ENCODE measurements at regions not wholly inside any gene's neighbourhood (a gene's known extent, or its start where the extent isn't known, plus 50 kb on each side); places are given as distances from the start of the nearest gene placed in this dataset.

DNA sequence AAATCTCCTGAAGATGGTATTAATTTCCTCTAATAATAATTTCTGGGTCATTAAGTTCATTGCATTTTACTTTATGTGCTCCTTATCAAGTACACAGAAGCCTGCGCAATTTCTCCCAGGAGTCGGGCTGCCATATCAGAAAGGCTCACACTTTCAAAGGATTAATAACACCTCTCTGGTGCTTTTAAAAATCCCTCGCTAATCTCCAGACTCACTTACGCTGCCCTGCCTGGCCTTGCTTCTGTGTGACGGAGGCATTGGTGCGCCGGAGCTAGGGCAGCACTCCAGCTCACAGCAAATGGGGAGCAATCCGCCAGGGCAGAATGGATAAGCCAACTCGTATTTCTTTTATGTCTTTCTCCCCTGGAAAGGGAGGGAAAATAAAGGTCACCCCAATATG is 300.8 kb downstream of the EFNB2 start:
- DNase-seq (ENCODE audit: low spot score) = no peak

DNA sequence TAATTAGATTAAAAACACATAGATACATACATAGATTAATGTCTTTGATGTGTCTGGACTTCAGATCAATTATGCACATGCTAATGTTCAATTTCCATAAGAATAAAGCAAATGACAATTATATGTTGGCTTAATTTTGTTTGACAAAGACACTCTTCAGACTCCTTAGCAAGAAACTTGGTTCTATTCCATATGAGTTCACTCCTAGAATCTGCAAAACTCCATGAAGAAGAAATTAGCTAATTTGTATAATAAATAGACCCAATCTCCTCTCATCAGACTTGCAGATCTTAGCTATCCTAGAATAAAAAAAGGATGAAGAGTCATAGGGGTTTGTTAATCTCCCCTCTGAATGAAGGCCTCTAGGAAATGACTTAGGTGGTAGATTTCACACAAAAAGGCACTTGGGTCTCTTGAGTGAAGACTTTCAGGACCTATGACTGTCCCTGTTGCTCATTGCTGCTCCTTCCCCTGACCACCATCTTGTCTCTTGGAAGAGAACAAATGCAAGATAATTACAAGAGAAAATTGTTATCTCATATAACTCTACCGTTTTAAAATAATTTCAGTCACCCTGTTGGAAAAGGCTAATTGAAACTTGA is 302.2 kb downstream of the EFNB2 start:
- DNase-seq (ENCODE audit: low spot score) = no peak

DNA sequence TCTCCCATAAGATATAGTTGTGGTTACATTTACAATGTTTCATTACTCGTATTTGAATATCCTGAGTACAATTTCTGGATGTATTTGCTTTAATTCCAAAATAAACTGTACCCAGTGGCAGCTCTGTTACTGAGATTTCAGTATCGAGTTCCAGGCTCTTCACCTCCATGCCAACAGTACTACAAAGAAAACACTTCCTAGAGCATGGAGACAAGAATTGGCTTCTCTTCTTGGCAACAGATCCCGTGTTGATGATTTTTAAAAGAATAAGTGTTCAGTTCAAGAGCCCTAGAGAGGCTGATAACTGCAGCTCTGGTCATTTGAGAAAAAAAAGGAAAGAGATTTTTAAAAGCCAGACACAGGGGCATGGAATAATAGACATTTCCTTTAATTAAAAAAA is 302.8 kb downstream of the EFNB2 start:
- no peak for DNase-seq (ENCODE audit: low spot score)

DNA sequence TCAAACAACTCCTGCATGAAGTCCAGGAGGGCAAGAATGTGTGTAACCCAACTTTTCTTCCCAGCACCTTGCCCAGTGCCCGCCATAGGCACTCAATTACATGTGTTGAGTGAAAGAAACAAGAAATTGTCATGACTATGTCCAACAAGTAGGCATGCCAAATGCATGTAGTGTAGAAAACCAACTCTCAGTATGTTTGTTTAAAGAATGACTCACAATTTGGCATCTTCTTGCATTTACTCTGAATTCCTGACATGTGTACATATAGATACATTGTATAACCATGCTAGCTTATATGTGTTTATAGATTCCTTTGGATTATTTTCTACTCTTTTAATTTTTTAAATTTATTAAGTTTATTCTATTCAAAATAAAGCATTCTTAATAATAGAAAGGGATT is 305.0 kb downstream of the EFNB2 start:
- peak; percentile 23 for DNase-seq (ENCODE audit: low spot score)

DNA sequence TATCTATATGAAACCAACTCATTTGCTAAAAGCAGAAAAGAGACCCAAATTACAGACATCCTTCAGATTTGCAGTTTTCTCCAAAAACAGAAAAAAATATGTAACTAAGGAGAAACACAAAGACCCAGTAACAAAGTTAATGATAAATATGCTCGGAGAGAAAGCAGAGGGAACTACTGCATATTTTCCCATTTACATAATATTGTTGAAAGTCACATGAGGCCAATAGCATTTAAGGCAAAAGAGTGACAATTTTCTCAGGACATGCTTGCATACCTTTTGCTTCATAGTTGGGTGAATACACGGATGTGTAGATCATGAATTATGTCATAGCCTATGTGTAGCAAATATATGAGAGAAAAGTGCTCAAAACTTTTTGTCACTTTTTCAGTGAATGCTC is 310.3 kb downstream of the EFNB2 start:
- DNase-seq (ENCODE audit: low spot score) = no peak

DNA sequence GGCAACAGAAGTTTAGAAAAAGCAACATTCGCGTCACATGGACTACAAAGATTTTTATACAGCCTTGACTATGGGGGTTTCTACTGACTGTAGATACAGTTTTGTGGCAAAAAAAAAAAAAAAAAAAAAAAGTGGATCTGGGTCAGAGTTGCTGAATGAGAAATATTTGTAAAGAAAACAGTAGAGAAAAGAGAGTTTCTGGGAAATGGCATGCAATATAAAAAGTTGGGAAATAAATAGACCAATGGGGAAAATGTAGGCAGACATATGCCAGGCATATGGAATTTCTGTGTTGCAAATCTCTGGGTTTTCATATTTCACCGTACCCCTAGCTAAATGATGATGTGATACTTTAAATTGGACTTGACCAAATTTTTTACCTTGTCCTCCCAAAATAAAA is 315.3 kb downstream of the EFNB2 start:
- no peak for DNase-seq (ENCODE audit: low spot score)

DNA sequence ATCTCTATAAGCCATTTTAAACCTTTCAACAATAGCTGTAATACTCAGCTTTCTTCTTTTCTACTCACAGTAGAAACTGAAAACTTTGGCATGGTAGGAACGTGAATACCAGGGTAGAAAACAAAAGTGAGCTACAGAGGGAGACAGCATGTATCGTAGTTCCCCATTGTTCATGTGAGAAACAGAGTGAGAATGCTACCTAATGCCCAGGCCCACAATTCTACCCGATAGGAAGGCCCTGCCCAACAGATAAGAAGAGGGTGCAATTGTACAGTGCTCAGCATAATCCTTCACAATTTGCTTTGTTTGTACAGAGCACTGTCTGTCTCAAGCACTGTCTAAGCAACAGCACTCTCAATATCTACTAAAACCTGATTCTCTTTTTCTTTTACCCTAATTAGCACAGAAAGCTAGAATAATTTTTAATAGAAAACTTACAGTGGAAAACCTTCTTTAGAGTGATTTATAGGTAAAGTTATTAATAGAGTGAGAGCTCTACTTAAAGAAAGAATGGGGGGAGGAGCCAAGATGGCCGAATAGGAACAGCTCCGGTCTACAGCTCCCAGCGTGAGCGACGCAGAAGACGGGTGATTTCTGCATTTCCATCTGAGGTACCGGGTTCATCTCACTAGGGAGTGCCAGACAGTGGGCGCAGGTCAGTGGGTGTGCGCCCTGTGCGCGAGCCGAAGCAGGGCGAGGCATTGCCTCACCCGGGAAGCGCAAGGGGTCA is 322.3 kb downstream of the EFNB2 start:
- no peak for DNase-seq (ENCODE audit: low spot score)

DNA sequence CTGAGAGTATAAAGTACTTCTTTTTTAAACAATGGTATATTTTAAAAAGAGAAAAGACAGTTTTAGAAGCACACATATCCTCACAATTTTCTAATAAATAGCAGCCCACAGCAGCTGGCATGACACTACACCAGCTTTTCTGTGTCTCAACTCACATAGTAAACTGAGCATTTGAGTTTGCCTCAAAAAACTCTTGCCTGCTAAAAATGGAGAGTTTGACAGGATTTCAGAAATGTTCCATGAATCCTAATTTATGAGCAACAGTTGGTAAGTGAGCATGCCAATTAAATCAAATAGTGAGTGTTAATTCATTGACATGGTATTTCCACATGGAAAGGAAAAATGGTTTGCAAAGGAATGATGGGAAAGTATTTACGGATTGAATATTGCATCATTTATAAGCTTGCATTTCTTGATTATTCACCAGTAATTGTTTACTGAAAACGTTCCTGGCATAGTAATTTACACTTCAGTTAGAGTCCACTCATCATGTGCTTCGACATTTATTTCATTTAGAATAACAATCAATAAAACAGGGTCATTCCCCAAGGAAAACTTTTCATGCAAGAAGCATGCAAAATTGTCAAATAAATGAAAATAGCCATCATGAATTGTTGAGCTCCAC is 323.0 kb downstream of the EFNB2 start:
- DNase-seq (ENCODE audit: low spot score) = no peak

DNA sequence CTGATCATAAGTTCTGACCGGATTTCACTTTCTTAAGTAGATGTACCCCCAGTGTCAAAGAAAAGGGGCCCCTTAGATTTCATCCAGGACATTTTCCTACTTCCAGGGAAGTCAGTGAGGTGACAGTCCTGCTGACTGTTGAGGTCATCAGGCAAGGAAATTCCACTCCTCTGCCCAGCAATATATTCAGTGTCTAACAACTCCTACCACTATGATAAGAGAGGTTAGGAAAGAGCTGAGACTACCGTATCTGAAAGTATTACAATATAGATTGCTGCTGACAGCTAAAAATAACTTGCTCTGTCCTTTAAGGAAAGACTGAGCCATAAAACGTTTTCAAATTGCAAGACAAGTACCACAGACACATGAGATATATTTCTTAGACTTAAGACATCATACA is 325.1 kb downstream of the EFNB2 start:
- no peak for DNase-seq (ENCODE audit: low spot score)

DNA sequence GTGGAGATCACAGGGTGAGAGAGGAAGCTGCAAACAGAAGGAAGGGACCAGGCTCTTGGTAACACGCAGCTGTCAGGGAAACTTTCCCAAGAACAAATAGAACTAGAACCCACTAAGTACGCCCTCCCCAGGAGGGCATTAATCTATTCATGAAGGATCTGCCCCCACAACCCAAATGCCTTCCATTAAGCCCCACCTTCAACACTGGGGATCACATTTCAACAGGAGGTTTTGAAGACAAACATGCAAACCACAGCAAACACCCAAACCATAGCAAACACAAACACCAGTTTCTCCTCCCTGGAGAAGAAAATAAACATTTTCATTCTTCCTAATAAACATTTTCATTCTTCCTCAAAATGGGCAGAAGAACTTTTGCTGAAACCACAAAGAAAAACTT is 329.6 kb downstream of the EFNB2 start:
- no peak for DNase-seq (ENCODE audit: low spot score)

DNA sequence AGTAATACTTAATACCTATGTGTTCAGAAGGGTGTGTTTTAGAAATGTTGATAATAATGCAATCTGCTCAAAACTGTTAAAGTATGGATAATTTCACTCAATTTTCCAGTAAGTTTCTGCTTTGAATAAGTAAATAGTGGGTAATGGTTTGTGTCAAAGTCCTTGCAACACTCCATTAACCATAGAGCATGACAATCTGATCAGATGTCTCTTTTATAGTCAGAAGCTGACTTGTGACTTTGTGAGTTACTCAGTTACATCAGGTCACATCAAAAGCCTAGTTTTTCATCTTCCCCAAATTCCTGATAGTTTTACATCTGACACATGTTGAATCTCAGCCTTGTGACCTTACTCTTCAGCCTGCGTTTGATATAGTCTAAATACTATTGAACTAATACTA is 338.0 kb downstream of the EFNB2 start:
- no peak for DNase-seq (ENCODE audit: low spot score)

DNA sequence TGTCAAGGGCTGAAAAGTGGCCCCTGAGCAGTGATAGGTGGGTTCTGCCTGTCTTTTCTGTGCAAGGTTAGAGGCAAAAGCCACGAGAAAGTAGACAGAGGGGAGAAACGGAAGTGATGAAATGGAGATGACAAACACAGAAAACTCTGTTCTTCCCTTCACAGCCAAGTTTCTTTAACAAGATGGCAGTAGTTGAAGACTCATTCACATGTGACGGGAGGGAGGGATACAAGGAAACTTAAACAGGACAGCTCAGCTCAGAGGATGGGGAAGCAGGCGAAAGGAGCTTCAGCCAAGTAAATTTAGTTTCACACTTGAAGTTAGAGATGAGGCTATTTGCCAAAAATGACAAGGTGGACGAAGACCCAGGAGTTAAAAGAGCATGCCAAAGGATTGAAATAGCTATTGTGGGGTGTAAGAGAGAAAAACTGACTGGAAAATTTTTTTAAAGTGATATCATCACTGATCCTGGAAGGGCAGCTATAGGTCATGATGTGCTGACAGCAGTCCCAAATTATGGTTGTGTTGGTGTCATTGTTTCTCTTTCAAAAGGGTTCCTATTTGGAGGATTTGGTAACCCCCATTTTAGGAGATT is 347.9 kb downstream of the EFNB2 start:
- DNase-seq (ENCODE audit: low spot score) = no peak

DNA sequence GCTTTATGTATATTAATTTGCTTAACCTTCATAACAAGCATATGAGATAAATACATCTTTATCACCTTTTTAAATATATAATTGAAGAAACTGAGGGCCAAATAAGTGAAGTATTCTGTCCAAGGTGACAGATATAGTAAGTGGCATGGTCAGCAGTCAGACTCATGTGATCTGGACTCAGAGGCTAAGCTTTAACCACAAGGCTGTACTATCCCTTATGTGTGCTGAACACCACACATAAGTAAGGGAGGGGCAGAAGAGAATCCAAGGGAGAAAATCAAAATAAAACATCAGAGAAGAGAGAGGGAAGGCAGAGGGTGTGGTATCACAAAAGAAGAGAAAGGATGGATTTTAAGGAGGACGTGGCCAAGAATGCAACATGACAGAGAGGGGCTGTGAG is 348.4 kb downstream of the EFNB2 start:
- DNase-seq (ENCODE audit: low spot score) = no peak

DNA sequence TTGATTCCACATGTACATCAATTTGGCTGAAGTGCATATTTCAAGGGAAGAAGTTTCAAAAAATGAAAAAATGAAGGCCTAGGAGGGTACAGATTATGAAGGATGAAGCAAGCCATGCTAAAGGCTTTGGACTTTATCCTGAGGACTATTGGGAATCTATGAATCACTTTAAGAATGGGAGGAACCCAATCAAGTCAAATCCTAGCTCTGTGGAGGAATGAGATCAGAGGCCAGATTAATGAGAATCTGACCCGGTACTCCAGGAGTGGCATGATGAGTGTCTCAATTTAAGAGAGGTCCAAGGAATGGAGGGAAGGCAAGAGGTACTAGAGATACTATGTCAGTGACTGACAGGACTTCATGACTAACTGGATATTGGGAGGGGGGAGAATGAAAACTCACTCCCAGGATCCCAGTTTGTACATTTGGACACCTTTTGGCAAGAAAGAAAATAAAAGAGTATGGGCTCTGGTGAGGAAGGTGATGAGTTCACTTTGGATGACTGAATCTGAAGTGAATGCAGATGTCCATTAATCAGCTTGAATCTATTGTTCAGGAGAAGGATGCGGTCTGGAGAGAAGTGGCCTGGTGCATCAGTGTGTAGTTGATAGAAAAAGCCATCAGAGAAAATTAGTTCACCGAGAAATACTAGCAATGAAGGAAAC is 349.0 kb downstream of the EFNB2 start:
- peak; percentile 4 for DNase-seq (ENCODE audit: low spot score)

DNA sequence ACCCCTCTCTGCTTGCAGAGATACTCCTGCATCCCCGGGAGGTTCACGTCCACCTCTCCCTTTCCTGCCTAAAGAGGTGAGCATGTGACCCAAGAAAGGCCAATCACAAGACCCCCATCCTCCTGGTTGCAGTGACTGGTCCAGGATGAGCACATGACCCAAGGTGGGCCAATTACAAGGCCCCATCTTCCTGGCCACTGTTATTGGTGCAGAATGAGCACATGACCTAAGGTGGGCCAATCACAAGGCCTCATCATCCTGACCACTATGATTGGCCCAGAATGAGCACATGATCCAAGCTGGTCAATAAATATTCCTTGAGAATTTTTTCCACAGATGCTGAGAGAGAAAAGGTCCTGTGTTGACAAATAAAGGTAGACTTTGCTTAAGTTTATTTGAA is 350.7 kb downstream of the EFNB2 start:
- no peak for DNase-seq (ENCODE audit: low spot score)

DNA sequence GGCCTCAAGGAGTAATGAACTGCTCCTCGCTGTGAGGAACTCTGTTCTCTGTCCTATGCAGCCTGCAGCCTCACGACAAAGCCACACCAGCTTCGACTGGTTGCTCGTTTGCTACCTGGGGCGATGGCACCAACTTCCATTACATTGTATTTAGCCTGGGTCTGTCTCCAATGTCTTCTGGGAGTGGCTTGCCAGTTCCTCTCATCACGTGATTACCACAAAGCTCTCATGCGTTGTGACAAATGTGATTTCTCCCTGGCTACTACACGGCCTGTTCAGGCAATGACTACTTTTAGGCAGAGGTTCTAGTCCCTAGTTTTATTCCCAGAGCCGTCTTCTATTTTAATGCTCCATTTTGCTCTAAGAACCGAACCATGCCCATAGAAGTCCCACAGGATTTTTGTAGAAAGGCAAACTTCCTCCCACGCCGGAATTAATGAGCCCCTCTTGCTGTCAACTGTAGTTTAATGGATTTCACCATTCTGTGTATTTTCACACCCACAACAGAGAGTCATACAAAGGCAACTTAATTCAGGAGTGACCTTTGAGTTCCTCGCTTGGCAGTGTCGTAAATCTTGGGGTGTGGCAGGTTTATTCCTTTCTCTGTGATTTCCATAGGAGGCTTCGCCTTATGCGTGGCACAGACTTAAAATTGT is 351.9 kb downstream of the EFNB2 start:
- DNase-seq (ENCODE audit: low spot score) = no peak

DNA sequence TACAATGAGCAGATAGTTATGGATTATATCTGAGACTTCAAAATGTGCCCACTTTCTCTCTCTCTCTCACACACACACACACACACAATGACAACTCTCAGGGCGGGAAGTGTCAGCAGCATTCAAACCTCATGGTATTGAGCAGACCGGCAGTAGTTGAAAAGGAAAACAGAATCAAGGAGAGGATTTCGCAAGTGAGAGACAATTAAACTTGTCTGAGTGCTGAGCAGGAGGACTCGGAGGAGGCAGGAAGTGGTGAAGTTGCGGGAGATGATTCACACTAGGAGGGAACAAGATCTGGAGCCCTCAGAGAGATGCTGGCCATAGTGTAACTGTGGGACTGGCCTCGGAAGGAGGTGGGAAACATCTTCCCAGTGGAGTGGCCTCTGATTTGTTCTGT is 353.1 kb downstream of the EFNB2 start:
- peak; percentile 47 for DNase-seq (ENCODE audit: low spot score)

DNA sequence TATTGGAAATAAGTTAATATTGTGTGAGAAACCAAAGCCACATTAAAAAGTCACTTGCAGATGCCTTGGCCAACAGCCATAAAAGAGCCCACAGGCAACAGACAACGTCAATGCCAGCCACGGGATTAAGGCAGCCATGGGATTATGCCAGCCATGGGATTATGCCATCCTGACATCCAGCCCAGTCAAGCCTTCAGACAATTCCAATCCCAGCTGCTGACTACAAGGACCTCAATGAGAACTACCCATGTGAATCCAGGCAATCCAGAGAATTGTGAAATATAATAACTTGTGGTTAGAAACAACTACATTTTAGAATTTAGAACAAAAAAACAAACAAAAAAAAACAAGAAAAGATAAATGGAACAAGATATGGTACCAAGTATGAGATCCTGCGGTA is 356.6 kb downstream of the EFNB2 start:
- no peak for DNase-seq (ENCODE audit: low spot score)

DNA sequence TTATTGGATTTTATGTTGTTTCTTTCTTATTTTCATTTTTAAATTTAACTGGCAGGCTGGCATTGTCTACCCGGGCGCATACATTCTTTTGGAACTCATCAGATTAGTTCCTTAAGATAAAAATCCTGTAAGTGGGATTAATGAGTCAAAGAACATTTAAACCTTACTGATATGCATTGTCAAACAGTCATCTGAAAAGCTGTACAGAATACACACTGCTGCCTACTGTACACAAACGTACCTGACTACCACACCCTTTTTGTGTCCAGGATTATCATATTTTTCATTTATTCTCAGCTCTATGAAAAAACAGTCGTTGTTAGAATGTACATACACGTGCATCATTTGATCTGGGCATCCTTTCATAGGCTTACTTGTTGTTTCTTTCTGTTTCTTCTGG is 358.3 kb downstream of the EFNB2 start:
- DNase-seq (ENCODE audit: low spot score) = no peak

DNA sequence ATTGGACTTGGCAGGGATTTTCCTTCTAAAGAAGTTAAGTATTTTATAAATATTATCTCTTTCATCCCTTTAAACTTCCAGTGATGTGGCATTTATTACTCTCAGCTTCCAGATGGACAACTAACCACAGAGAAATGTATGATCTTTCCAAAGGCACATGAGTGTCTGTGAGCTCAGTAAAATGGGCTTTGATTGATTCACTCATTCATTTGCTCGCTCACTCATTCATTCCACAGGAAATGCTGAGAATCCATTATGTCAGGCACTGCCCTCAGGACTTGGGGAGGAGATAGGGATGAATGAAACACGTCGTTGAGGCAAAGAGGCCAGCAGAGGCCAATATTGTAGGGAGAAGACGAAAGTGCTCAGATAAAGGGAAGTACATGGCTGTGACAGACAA is 359.3 kb downstream of the EFNB2 start:
- DNase-seq (ENCODE audit: low spot score) = peak; percentile 27

DNA sequence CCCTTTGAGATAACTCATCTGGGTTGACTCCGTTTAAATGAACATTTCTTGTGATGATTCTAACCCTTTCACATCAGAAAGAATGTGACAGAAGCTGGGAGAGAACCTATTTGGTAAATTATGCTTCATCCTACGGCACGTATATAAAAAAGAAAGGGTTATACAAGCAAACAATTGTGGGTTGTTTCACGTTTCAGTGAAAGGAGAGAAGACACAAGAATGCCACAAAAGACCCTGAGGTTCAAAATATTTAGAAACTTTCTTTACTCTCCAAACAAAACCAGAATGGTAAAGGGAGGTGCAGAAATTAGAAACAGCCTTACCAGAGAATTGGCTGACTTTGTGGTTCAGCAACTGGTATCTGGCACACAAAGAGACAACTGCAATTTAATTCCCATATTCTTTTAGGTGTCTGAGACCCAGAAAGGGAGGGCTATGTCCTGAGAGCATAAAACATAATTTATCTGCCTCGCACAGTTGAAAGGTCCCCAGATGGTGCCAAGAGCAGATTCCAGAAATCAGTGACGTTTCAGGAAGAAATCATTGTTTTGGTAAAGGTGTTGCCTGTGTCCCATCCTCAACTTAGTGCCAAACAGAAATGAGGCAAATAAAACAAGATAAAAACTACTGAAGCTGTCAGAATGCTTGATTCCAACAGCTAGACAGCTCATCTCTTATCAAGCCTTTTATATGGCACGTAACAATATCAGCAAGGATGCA is 361.4 kb downstream of the EFNB2 start:
- DNase-seq (ENCODE audit: low spot score) = no peak

DNA sequence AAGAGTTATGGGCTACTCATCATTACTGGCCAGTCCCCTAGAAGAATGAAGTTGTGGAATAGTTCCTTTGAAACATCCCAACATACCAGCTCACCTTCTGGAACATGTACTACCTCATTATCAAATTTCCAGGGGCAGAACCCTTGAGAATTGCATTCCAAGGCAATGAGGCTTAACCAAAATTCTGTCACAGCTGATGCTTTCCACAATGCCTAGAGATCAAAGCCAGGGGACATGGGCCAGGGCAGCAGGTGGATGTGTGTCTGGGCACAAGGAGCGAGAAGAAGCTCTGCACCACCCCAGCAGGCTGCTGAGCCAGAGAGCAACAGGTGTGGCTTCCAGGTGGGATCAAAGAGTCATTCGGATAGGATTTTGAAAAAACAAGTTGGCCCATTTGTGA is 362.1 kb downstream of the EFNB2 start:
- DNase-seq (ENCODE audit: low spot score) = no peak
